ENCODE measurements at regions not wholly inside any gene's neighbourhood (a gene's known extent, or its start where the extent isn't known, plus 50 kb on each side); places are given as distances from the start of the nearest gene placed in this dataset.

GRCh38 chr11:26245046-26245445 is 86.9 kb upstream of the ANO3 start:
- ATAC-seq: no peak
- CTCF ChIA-PET: no interaction called here

GRCh38 chr11:26247340-26247739 is 84.6 kb upstream of the ANO3 start:
- intact Hi-C loops (cut with micrococcal nuclease; ENCODE audit: unreplicated experiment): no loop called here
- H3K27ac ChIP-seq (ENCODE audit: low read length): no peak overlapping the region
- no peaks in the 10 kb centered on the region for H3K27me3 ChIP-seq (ENCODE audit: control insufficient read depth, insufficient read depth, low read length)
- ATAC-seq (no peak), DNase-seq (ENCODE audit: low read depth, low spot score) (no peak)
- ChIA-PET CTCF (no interaction called here), POLR2A (no interaction called here)
- no peak overlapping the region for H3K4me3 ChIP-seq (ENCODE audit: low read depth in 2 of 2, low read length in 2 of 2)
- no peak for TF ChIP-seq CTCF (IDR thresholded peaks at IDR 0.05)
- TF ChIP-seq TCF7L2 (IDR thresholded peaks at IDR 0.05; ENCODE audit: low read depth, low read length): no peak
- TF ChIP-seq POLR2AphosphoS5 (IDR thresholded peaks at IDR 0.05; ENCODE audit: low read depth, low read length): no peak
- no peak for TF ChIP-seq SIN3A (IDR thresholded peaks at IDR 0.05; ENCODE audit: borderline replicate concordance, insufficient read depth, low read depth, low read length)
- TF ChIP-seq REST (IDR thresholded peaks at IDR 0.05; ENCODE audit: insufficient read depth in 1 of 2, low read depth in 2 of 2, low read length in 1 of 2): no peak
- H3K9me3 ChIP-seq (ENCODE audit: control insufficient read depth, insufficient read depth, low read depth, low read length): no peaks in the 10 kb centered on the region
- no TSS peak for BruUV-seq (replicated peaks)
- H3K4me1 ChIP-seq (ENCODE audit: control insufficient read depth, insufficient read depth, low read length): no peaks in the 10 kb centered on the region
- no peaks in the 10 kb centered on the region for H3K36me3 ChIP-seq (ENCODE audit: control insufficient read depth, insufficient read depth, low read length)
- in situ Hi-C loops (cut with HindIII; ENCODE audit: low pct_unique_long_range_greater_than_20kb, low sequenced_read_pairs): no loop called here

More at GRCh38 chr11:26245046-26245445, 86.9 kb upstream of the ANO3 start:
- POLR2A ChIA-PET: no interaction called here
- TF ChIP-seq TCF7L2 (IDR thresholded peaks at IDR 0.05; ENCODE audit: low read depth, low read length) (no peak), SIN3A (IDR thresholded peaks at IDR 0.05; ENCODE audit: borderline replicate concordance, insufficient read depth, low read depth, low read length) (no peak), REST (IDR thresholded peaks at IDR 0.05; ENCODE audit: insufficient read depth in 1 of 2, low read depth in 2 of 2, low read length in 1 of 2) (no peak), POLR2AphosphoS5 (IDR thresholded peaks at IDR 0.05; ENCODE audit: low read depth, low read length) (no peak), CTCF (IDR thresholded peaks at IDR 0.05) (no peak)
- no TSS peak for BruUV-seq (replicated peaks)
- intact Hi-C loops (cut with micrococcal nuclease; ENCODE audit: unreplicated experiment): no loop called here
- Histone ChIP-seq H3K36me3 (ENCODE audit: control insufficient read depth, insufficient read depth, low read length) (no peaks in the 10 kb centered on the region), H3K4me3 (ENCODE audit: low read depth in 2 of 2, low read length in 2 of 2) (no peak overlapping the region), H3K27me3 (ENCODE audit: control insufficient read depth, insufficient read depth, low read length) (no peaks in the 10 kb centered on the region), H3K4me1 (ENCODE audit: control insufficient read depth, insufficient read depth, low read length) (no peaks in the 10 kb centered on the region), H3K9me3 (ENCODE audit: control insufficient read depth, insufficient read depth, low read depth, low read length) (no peaks in the 10 kb centered on the region), H3K27ac (ENCODE audit: low read length) (no peak overlapping the region)
- in situ Hi-C loops (cut with HindIII; ENCODE audit: low pct_unique_long_range_greater_than_20kb, low sequenced_read_pairs): no loop called here
- DNase-seq (ENCODE audit: low read depth, low spot score): no peak
